ENCODE measurements at regions not wholly inside any gene's neighbourhood (a gene's known extent, or its start where the extent isn't known, plus 50 kb on each side); places are given as distances from the start of the nearest gene placed in this dataset.
"Not testable (repeated sequence)": the region's sequence is repeated elsewhere in the genome, so short reads cannot be mapped to it uniquely, and the experiment has no call there.

DNA sequence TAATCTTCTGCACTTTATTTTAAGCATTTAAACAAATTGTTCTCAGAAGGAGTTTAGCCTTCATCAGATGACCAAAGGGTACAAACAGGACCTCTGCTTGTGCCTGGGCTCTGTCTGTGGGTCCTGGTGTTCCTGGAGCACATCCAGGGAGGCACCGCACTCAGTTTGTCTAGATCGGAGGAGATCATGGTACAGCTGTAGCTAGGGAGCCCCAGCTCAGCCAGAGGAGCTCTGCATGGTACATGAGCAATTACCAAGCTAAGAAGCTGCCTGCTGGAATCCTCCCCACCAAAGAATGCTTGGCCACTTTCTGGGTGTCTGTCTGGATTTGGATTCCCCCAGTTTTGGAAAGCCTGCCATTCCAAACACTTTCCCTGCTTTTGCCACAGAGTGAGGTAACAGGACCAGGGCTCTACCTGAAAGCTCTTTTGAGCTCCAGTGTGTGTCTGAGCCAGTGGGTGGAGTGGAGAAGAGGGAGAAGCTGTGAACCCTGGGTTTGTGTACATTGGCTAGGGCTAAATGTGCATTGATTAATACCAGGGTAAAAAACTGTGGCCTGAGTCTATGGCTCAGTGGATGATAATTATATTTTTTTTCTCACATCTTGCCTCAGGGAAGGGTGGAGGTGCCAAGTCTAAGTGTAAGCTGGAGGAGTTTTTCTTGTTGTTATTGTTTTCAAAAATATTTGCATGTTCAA lies 163.7 kb upstream of the IGF1 start:
- H3K27me3 ChIP-seq (ENCODE audit: insufficient read depth, low read length, poor library complexity, severe bottlenecking) = no peaks in the 10 kb centered on the region
- H3K27me3 Mint-ChIP-seq = peaks cover 0 to 6% of the 10 kb centered on the region in 2 donors
- H3K9me3 Mint-ChIP-seq = peaks cover 2 to 9% (median 8%) of the 10 kb centered on the region in 5 donors
- no peak overlapping the region for H3K4me3 ChIP-seq (ENCODE audit: low read length)
- H3K4me1 ChIP-seq (ENCODE audit: insufficient read depth, low read length) = no peaks in the 10 kb centered on the region
- no peaks in the 10 kb centered on the region for H3K36me3 ChIP-seq (ENCODE audit: insufficient read depth, low read length)
- H3K27ac ChIP-seq (ENCODE audit: low read depth, low read length) = no peak overlapping the region
- no peaks in the 10 kb centered on the region for H3K36me3 Mint-ChIP-seq
- POLR2A ChIA-PET = no interaction called here
- H3K27ac Mint-ChIP-seq = no peak overlapping the region
- H3K9me3 ChIP-seq (ENCODE audit: low read length) = no peaks in the 10 kb centered on the region
- DNase-seq = no peak
- H3K4me1 Mint-ChIP-seq = no peaks in the 10 kb centered on the region
- CTCF ChIA-PET = no interaction called here
- no peak overlapping the region for H3K4me3 Mint-ChIP-seq

DNA sequence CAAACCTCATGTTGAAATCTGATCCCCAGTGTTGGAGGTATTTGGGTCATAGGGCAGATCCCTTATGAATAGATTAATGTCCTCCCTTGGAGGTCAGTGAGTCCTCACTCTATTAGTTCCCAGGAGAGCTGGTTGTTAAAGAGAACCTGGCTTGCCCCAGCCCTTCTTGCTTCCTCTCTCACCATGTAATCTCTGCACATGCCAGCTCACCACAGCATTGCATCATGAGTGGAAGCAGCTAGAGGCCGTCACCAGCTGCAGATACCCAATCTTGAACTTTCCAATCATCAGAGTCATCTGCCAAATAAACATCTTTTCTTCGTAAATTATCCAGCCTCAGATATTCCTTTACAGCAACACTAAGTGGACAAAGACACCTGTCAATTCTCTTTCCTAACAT lies 161.8 kb upstream of the IGF1 start:
- DNase-seq = no peak
- no peaks in the 10 kb centered on the region for H3K27me3 ChIP-seq (ENCODE audit: insufficient read depth, low read length, poor library complexity, severe bottlenecking)
- Mint-ChIP-seq H3K36me3 (no peaks in the 10 kb centered on the region), H3K9me3 (peaks cover 2 to 11% (median 6%) of the 10 kb centered on the region in 5 donors), H3K27me3 (peaks cover 0 to 6% of the 10 kb centered on the region in 2 donors), H3K4me1 (no peaks in the 10 kb centered on the region), H3K4me3 (no peak overlapping the region), H3K27ac (no peak overlapping the region)
- ChIA-PET CTCF (no interaction called here), POLR2A (no interaction called here)
- no peaks in the 10 kb centered on the region for H3K9me3 ChIP-seq (ENCODE audit: low read length)
- H3K4me1 ChIP-seq (ENCODE audit: insufficient read depth, low read length) = no peaks in the 10 kb centered on the region
- no peak overlapping the region for H3K27ac ChIP-seq (ENCODE audit: low read depth, low read length)
- no peak overlapping the region for H3K4me3 ChIP-seq (ENCODE audit: low read length)
- no peaks in the 10 kb centered on the region for H3K36me3 ChIP-seq (ENCODE audit: insufficient read depth, low read length)

DNA sequence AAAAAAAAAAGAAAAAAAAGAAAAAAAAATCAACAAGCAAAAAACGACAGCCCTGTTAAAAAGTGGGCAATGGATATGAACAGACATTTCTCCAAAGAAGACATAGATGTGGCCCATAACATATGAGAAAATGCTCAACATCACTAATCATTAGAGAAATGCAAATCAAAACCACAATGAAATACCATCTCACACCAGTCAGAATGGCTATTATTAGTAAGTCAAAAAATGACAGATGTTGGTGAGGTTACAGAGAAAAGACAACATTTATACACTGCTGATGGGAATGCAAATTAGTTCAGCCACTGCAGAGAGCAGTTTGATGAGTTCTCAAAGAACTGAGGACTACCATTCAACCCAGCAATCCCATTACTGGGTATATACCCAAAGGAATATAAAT lies 160.3 kb upstream of the IGF1 start:
- H3K4me1 ChIP-seq (ENCODE audit: insufficient read depth, low read length); DNase-seq; H3K27me3 ChIP-seq (ENCODE audit: insufficient read depth, low read length, poor library complexity, severe bottlenecking); H3K36me3 Mint-ChIP-seq; H3K4me3 ChIP-seq (ENCODE audit: low read length); H3K27ac ChIP-seq (ENCODE audit: low read depth, low read length); POLR2A ChIA-PET; H3K4me3 Mint-ChIP-seq; H3K9me3 ChIP-seq (ENCODE audit: low read length); H3K27me3 Mint-ChIP-seq; H3K36me3 ChIP-seq (ENCODE audit: insufficient read depth, low read length); H3K27ac Mint-ChIP-seq; H3K4me1 Mint-ChIP-seq: not testable (repeated sequence)
- H3K9me3 Mint-ChIP-seq = peaks cover 2 to 11% (median 6%) of the 10 kb centered on the region in 5 donors
- CTCF ChIA-PET = interaction anchor here (0.7 kb wide), 1 partner anchor 95 kb away, joined by 3 read pairs; no protein-coding TSS in a partner anchor

DNA sequence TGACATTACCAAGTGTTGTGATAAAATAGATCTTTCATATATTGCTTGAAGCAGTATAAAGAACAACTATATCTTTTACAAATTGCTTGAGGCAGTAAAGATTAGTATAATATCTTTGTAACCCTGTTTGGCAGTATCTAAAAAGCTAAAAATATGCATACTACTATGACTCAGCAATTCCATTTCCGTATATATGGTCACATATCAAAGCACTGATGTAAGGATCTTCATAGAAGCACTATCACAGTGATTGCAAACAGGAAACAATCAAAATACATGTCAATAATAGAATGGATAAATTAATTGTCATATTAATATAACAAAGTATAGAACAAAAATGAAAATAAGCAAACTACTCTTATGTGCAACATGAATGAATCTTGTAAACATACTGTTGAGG lies 158.4 kb upstream of the IGF1 start:
- Histone ChIP-seq H3K27ac (ENCODE audit: low read depth, low read length) (no peak overlapping the region), H3K36me3 (ENCODE audit: insufficient read depth, low read length) (no peaks in the 10 kb centered on the region), H3K4me1 (ENCODE audit: insufficient read depth, low read length) (no peaks in the 10 kb centered on the region), H3K9me3 (ENCODE audit: low read length) (no peaks in the 10 kb centered on the region), H3K27me3 (ENCODE audit: insufficient read depth, low read length, poor library complexity, severe bottlenecking) (no peaks in the 10 kb centered on the region), H3K4me3 (ENCODE audit: low read length) (no peak overlapping the region)
- Mint-ChIP-seq H3K4me1 (no peaks in the 10 kb centered on the region), H3K4me3 (no peak overlapping the region), H3K27me3 (peaks cover 0 to 1% of the 10 kb centered on the region in 2 donors), H3K9me3 (peaks cover 2 to 11% (median 6%) of the 10 kb centered on the region in 5 donors), H3K36me3 (no peaks in the 10 kb centered on the region), H3K27ac (no peak overlapping the region)
- POLR2A ChIA-PET = no interaction called here
- no peak for DNase-seq
- CTCF ChIA-PET = no interaction called here

DNA sequence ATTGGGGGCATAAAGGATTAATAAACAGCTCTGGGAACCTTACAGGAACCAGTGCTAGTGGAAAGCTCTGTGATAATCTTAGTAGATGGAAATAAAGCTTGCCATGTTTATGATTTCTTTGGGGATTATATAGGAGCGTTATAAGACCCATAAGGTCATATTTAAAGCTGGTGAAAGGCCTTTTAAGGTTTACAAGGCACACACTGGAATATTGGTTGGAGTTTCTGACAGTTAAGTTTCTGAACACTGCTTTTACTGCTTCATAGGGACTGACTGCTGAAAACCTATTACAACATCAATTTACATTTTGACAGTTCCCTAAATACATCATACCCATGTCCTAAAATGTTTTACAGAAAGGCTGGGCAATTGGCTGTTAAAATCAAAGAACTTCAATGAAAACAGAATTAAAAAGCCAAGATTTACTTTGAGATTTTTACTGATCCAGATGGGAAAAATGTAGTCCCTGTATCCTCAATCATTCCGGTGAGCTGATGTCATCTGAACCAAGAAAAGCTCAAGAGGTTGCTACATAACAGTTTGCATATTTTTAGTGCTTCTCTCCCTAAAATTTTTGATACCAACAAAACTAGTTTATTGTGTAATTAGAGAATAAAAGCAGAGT lies 153.7 kb upstream of the IGF1 start:
- Histone ChIP-seq H3K4me1 (ENCODE audit: insufficient read depth, low read length) (no peaks in the 10 kb centered on the region), H3K27ac (ENCODE audit: low read depth, low read length) (no peak overlapping the region), H3K36me3 (ENCODE audit: insufficient read depth, low read length) (no peaks in the 10 kb centered on the region), H3K27me3 (ENCODE audit: insufficient read depth, low read length, poor library complexity, severe bottlenecking) (no peaks in the 10 kb centered on the region), H3K9me3 (ENCODE audit: low read length) (no peaks in the 10 kb centered on the region), H3K4me3 (ENCODE audit: low read length) (no peak overlapping the region)
- H3K9me3 Mint-ChIP-seq = peaks cover 0 to 3% (median 0%) of the 10 kb centered on the region in 5 donors
- ChIA-PET POLR2A (no interaction called here), CTCF (no interaction called here)
- no peaks in the 10 kb centered on the region for H3K4me1 Mint-ChIP-seq
- DNase-seq = no peak
- no peak overlapping the region for H3K27ac Mint-ChIP-seq
- H3K27me3 Mint-ChIP-seq = no peaks in the 10 kb centered on the region
- no peak overlapping the region for H3K4me3 Mint-ChIP-seq
- H3K36me3 Mint-ChIP-seq = no peaks in the 10 kb centered on the region

DNA sequence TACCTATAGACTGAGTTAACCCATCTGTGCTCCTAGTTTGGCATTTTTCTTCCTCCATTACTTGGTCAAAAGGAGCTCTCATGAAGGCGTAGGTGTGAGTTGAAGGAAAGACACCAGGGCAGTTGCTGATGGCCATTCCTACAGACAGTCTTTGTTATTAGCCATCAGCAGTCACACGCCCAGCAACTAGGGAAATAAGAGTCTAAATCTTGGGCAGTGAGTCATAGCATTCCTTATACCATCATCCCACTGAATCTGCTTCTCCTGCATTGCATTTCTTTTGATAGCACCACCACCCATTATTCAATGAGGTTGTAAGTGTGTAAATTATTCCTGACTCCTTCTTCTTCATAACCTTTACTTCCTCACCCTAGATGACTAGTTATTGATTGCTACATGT lies 150.9 kb upstream of the IGF1 start:
- POLR2A ChIA-PET = no interaction called here
- CTCF ChIA-PET = no interaction called here
- Mint-ChIP-seq H3K27ac (no peak overlapping the region), H3K27me3 (peaks cover 0 to 2% of the 10 kb centered on the region in 2 donors), H3K4me3 (no peak overlapping the region), H3K36me3 (no peaks in the 10 kb centered on the region), H3K4me1 (no peaks in the 10 kb centered on the region), H3K9me3 (peaks cover 4 to 21% (median 12%) of the 10 kb centered on the region in 5 donors)
- Histone ChIP-seq H3K4me3 (ENCODE audit: low read length) (no peak overlapping the region), H3K27me3 (ENCODE audit: insufficient read depth, low read length, poor library complexity, severe bottlenecking) (no peaks in the 10 kb centered on the region), H3K4me1 (ENCODE audit: insufficient read depth, low read length) (no peaks in the 10 kb centered on the region), H3K27ac (ENCODE audit: low read depth, low read length) (no peak overlapping the region), H3K36me3 (ENCODE audit: insufficient read depth, low read length) (no peaks in the 10 kb centered on the region), H3K9me3 (ENCODE audit: low read length) (peaks cover 5% of the 10 kb centered on the region)
- DNase-seq = no peak

DNA sequence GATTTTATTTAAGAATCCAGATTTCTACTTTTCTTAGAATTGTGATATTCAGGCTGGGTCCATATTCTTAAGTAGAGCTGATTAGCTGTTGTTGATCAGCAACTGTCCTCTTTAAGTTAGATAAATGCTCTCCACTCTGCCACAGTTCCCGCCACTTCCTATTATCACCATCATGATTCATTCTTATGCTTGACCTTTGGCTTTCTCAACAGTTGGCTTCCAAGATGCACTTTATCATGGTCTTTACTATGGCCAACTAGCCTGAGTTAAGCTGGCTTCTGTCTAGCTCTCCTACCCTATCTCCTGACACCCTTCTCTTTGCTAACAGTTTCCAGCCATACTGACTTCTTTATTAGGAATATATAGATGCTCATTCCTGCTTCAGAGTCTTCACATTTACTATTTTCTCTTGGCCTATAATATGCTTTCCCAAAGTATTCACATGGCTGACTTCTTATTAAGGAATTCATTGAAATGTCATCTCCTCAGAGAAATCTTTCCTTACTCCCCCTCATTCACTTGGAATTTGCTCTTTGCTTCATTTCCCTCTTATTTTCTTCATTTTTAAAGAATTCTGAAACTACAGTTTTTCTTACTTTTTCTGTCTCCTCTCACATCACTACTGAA lies 149.0 kb upstream of the IGF1 start:
- POLR2A ChIA-PET = no interaction called here
- Histone ChIP-seq H3K9me3 (ENCODE audit: low read length) (peaks cover 5% of the 10 kb centered on the region), H3K4me1 (ENCODE audit: insufficient read depth, low read length) (no peaks in the 10 kb centered on the region), H3K36me3 (ENCODE audit: insufficient read depth, low read length) (no peaks in the 10 kb centered on the region), H3K27ac (ENCODE audit: low read depth, low read length) (no peak overlapping the region), H3K27me3 (ENCODE audit: insufficient read depth, low read length, poor library complexity, severe bottlenecking) (no peaks in the 10 kb centered on the region), H3K4me3 (ENCODE audit: low read length) (no peak overlapping the region)
- H3K4me1 Mint-ChIP-seq = no peaks in the 10 kb centered on the region
- peaks cover 4 to 21% (median 14%) of the 10 kb centered on the region in 5 donors for H3K9me3 Mint-ChIP-seq
- CTCF ChIA-PET = no interaction called here
- H3K27me3 Mint-ChIP-seq = peaks cover 0 to 2% of the 10 kb centered on the region in 2 donors
- DNase-seq = no peak
- H3K36me3 Mint-ChIP-seq = no peaks in the 10 kb centered on the region
- no peak overlapping the region for H3K4me3 Mint-ChIP-seq
- no peak overlapping the region for H3K27ac Mint-ChIP-seq

DNA sequence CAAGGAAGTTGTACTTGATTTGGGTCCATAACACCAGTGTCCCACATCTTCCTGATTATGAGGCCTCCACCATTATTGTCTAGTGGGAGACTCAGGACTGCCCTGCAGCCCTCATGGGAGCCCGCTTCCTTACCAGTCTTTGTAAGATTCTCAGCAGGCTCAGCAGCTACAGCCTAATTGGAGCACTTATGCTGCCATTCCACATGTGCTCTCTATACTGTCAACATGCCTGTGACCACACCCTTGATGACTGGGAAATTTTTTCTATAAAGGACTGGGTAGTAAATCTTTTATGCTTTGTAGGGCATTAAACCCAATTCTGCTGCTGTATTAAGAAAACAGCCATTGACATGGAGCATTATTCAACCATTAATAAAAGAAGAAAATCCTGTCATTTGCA lies 145.5 kb upstream of the IGF1 start:
- no peak for DNase-seq
- H3K4me1 ChIP-seq (ENCODE audit: insufficient read depth, low read length) = no peaks in the 10 kb centered on the region
- Mint-ChIP-seq H3K4me1 (no peaks in the 10 kb centered on the region), H3K9me3 (peaks cover 4 to 21% (median 14%) of the 10 kb centered on the region in 5 donors), H3K36me3 (no peaks in the 10 kb centered on the region), H3K27ac (no peak overlapping the region), H3K4me3 (no peak overlapping the region), H3K27me3 (peaks cover 0 to 2% of the 10 kb centered on the region in 2 donors)
- H3K27ac ChIP-seq (ENCODE audit: low read depth, low read length) = no peak overlapping the region
- ChIA-PET CTCF (no interaction called here), POLR2A (no interaction called here)
- H3K9me3 ChIP-seq (ENCODE audit: low read length) = peaks cover 5% of the 10 kb centered on the region
- H3K36me3 ChIP-seq (ENCODE audit: insufficient read depth, low read length) = no peaks in the 10 kb centered on the region
- H3K27me3 ChIP-seq (ENCODE audit: insufficient read depth, low read length, poor library complexity, severe bottlenecking) = no peaks in the 10 kb centered on the region
- H3K4me3 ChIP-seq (ENCODE audit: low read length) = no peak overlapping the region

All from CD8-positive, alpha-beta memory T cell (primary cell).